IMR-90 (cell line): ENCODE measurements at regions not wholly inside any gene's neighbourhood (a gene's known extent, or its start where the extent isn't known, plus 50 kb on each side); places are given as distances from the start of the nearest gene placed in this dataset.

Experiments
- ATAC-seq: fragments of 200-7000 bp; cut with Tn5 transposase; 2 replicates; pipeline ENCODE4 v1.9.1; 2020; ENCODE audit warnings: low read depth, mild to moderate bottlenecking, moderate library complexity
- BruUV-seq: library from RNA; stranded (reverse); fragments of 400-500 nt; replicated peaks from 2 replicates; lab custom pipeline; 2021; lab: Mats Ljungman, UMichigan
- CTCF ChIA-PET: fragments of 300-600 bp; formaldehyde crosslinking; extraction: SDS; loops from one replicate; lab custom pipeline; 2021; ENCODE audit warnings: antibody characterized with exemption; lab: Yijun Ruan, JAX
- POLR2A ChIA-PET: fragments of 300-600 bp; sonication (Branson Sonifier 250); formaldehyde crosslinking; loops from one replicate; lab custom pipeline; 2022; ENCODE audit warnings: antibody characterized with exemption; ENCODE audit not compliant: unreplicated experiment; lab: Charles Lee
- DNase-seq: peaks from one replicate; pipeline ENCODE4 v3.0.0; 2013
- H2AFZ ChIP-seq: replicated peaks from 2 replicates; pipeline ENCODE3; 2013; ENCODE audit warnings: low read length, mild to moderate bottlenecking; ENCODE audit not compliant: poor library complexity
- H2AK5ac ChIP-seq: 2 replicates; pipeline ENCODE4 v1.6.1; 2013; ENCODE audit warnings: low read depth, low read length, inconsistent platforms
- H2AK9ac ChIP-seq: replicated peaks from 2 replicates; pipeline ENCODE3; 2013; ENCODE audit warnings: mild to moderate bottlenecking, low read depth, low read length, moderate library complexity; ENCODE audit not compliant: poor library complexity
- H2BK120ac ChIP-seq: 2 replicates; pipeline ENCODE4 v1.6.1; 2013; ENCODE audit warnings: low read depth, low read length, inconsistent platforms
- H2BK15ac ChIP-seq: 3 replicates; pipeline ENCODE4 v1.6.1; 2013; ENCODE audit warnings: low read depth, low read length, inconsistent platforms
- H2BK20ac ChIP-seq: 2 replicates; pipeline ENCODE4 v1.6.1; 2013; ENCODE audit warnings: low read depth, mild to moderate bottlenecking, inconsistent platforms, low read length, moderate library complexity
- H2BK5ac ChIP-seq: 2 replicates; pipeline ENCODE4 v1.6.1; 2013; ENCODE audit warnings: mild to moderate bottlenecking, low read depth, low read length, inconsistent platforms; ENCODE audit not compliant: poor library complexity, severe bottlenecking
- H3K14ac ChIP-seq: replicated peaks from 2 replicates; pipeline ENCODE4 v1.6.1; 2013; ENCODE audit warnings: low read depth, low read length, inconsistent platforms
- H3K18ac ChIP-seq: 2 replicates; pipeline ENCODE4 v1.6.1; 2013; ENCODE audit warnings: low read depth, low read length, control low read depth
- H3K23ac ChIP-seq: 2 replicates; pipeline ENCODE4 v1.6.1; 2013; ENCODE audit warnings: low read depth, low read length, inconsistent platforms
- H3K27ac ChIP-seq: 2 replicates; pipeline ENCODE4 v1.5.1; 2013; ENCODE audit warnings: mild to moderate bottlenecking, control low read depth, low read length; ENCODE audit not compliant: insufficient read depth
- H3K27me3 ChIP-seq: 2 replicates; pipeline ENCODE4 v1.6.1; 2013; ENCODE audit warnings: low read length; ENCODE audit not compliant: control insufficient read depth, insufficient read depth
- H3K36me3 ChIP-seq: 2 replicates; pipeline ENCODE4 v1.6.1; 2013; ENCODE audit warnings: low read length, mixed read lengths; ENCODE audit not compliant: control insufficient read depth, insufficient read depth
- H3K4ac ChIP-seq: 2 replicates; pipeline ENCODE4 v1.6.1; 2013; ENCODE audit warnings: low read depth, low read length, inconsistent platforms
- H3K4me1 ChIP-seq: 2 replicates; pipeline ENCODE4 v1.6.1; 2013; ENCODE audit warnings: low read length, mixed read lengths; ENCODE audit not compliant: control insufficient read depth, insufficient read depth
- H3K4me2 ChIP-seq: 2 replicates; pipeline ENCODE4 v1.6.1; 2013; ENCODE audit warnings: low read depth, mild to moderate bottlenecking, control low read depth, low read length, moderate library complexity
- H3K4me3 ChIP-seq: 2 replicates; pipeline ENCODE4 v1.5.1; 2013; ENCODE audit warnings: low read depth, mild to moderate bottlenecking, control low read depth, low read length, moderate library complexity; ENCODE audit not compliant: insufficient read depth
- H3K56ac ChIP-seq: 2 replicates; pipeline ENCODE4 v1.6.1; 2013; ENCODE audit warnings: low read length, inconsistent platforms; ENCODE audit not compliant: insufficient read depth; ENCODE audit errors: extremely low read depth
- H3K79me1 ChIP-seq, 2 experiments: 2 replicates each; pipeline ENCODE4 v1.6.1; 2013; ENCODE audit warnings: low read length in 2 of 2, inconsistent platforms in 1 of 2, low read depth in 1 of 2
- H3K9ac ChIP-seq: 2 replicates; pipeline ENCODE4 v1.6.1; 2013; ENCODE audit warnings: low read depth, low read length, control low read depth
- H3K9me1 ChIP-seq: 2 replicates; pipeline ENCODE4 v1.6.1; 2013; ENCODE audit warnings: low read length, inconsistent platforms; ENCODE audit not compliant: insufficient read depth
- H3K9me3 ChIP-seq: 2 replicates; pipeline ENCODE4 v1.6.1; 2013; ENCODE audit warnings: low read length; ENCODE audit not compliant: control insufficient read depth, insufficient read depth
- H4K20me1 ChIP-seq: 2 replicates; pipeline ENCODE4 v1.6.1; 2013; ENCODE audit warnings: low read length, inconsistent platforms; ENCODE audit not compliant: insufficient read depth
- H4K5ac ChIP-seq: 2 replicates; pipeline ENCODE4 v1.6.1; 2013; ENCODE audit warnings: mild to moderate bottlenecking, low read depth, low read length, control low read depth
- H4K8ac ChIP-seq, 2 experiments: 2 replicates each; pipeline ENCODE4 v1.6.1; 2013; ENCODE audit warnings: low read depth in 2 of 2, low read length in 2 of 2, control low read depth in 1 of 2, inconsistent platforms in 1 of 2
- H4K91ac ChIP-seq: 2 replicates; pipeline ENCODE4 v1.6.1; 2013; ENCODE audit warnings: low read depth, low read length, inconsistent platforms; ENCODE audit not compliant: insufficient read depth
- CHD1 ChIP-seq: IDR thresholded peaks from 2 replicates; pipeline ENCODE4 v1.6.1; 2012; ENCODE audit warnings: low read depth, low read length, improper control_type of control experiment
- FOS ChIP-seq: fragments of 150-350 bp; IDR thresholded peaks from 2 replicates; pipeline ENCODE4 v1.6.1; 2016; ENCODE audit warnings: low read depth, low read length
- MAFK ChIP-seq: IDR thresholded peaks from 2 replicates; pipeline ENCODE4 v1.6.1; 2012; ENCODE audit warnings: low read depth, low read length, improper control_type of control experiment
- MAZ ChIP-seq: IDR thresholded peaks from 2 replicates; pipeline ENCODE4 v1.6.1; 2012; ENCODE audit warnings: low read depth, mild to moderate bottlenecking, low read length, improper control_type of control experiment, moderate library complexity, borderline replicate concordance
- POLR2A ChIP-seq: IDR thresholded peaks from 2 replicates; pipeline ENCODE4 v1.6.1; 2012; ENCODE audit warnings: mild to moderate bottlenecking, low read depth, low read length
- RAD21 ChIP-seq: IDR thresholded peaks from 2 replicates; pipeline ENCODE4 v1.6.1; 2012; ENCODE audit warnings: low read length, improper control_type of control experiment
- RFX5 ChIP-seq: IDR thresholded peaks from 2 replicates; pipeline ENCODE4 v1.8.0; 2012; ENCODE audit warnings: low read depth, mild to moderate bottlenecking, low read length, moderate library complexity
- dilution Hi-C: fragments of 300-500 bp; cut with HindIII; formaldehyde crosslinking; loops from one replicate; pipeline ENCODE4 v1.14.3; 2018; ENCODE audit warnings: low sequenced_read_pairs; ENCODE audit not compliant: unreplicated experiment
- in situ Hi-C: fragments of 300-500 bp; cut with MboI; formaldehyde crosslinking; loops from 3 replicates; pipeline ENCODE4 v1.14.3; 2019; ENCODE audit warnings: low sequenced_read_pairs, inconsistent platforms, mixed read lengths
- intact Hi-C: fragments of 100-400 bp; cut with micrococcal nuclease; formaldehyde crosslinking; loops from 2 replicates; pipeline ENCODE4 v1.10.0; 2022
- TF ChIP-seq, protein P1 (sequence below): fragments of 150-350 bp; IDR thresholded peaks from 2 replicates; pipeline ENCODE4 v1.6.1; 2017; ENCODE audit warnings: mild to moderate bottlenecking, antibody characterized with exemption, low read length, low read depth
- TF ChIP-seq, protein P2 (sequence below): fragments of 150-350 bp; IDR thresholded peaks from 2 replicates; pipeline ENCODE4 v1.6.1; 2016; ENCODE audit warnings: low read depth, mild to moderate bottlenecking, low read length, moderate library complexity, borderline replicate concordance
- TF ChIP-seq, protein P3 (sequence below): conservative IDR thresholded peaks from 2 replicates; pipeline ENCODE4 v1.5.1; 2012; ENCODE audit warnings: mild to moderate bottlenecking, low read depth, low read length, improper control_type of control experiment

DNA sequence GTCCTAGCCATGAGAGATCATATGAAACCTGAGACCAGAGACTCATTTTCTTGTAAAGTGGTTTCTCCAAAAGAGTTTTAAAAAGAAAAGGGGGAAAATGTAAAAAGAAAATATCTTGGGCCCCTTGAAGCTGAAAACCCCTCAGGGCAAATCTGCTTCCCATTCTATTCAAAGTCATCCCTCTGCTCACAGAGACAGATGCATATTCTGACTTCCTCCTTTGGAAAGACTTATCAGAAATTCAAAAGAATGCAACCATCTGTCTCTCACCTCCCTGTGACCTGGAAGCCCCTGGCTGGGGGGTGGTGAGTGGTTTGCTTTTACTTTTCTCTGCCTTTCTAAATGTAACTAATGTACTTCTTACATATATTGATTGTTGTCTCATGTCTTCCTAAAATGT lies 1154.8 kb downstream of the NSUN3 start:
- H3K9me3 ChIP-seq, result no peaks in the 10 kb centered on the region
- no peak overlapping the region for H2AK5ac ChIP-seq
- intact Hi-C loops (no loop called here), dilution Hi-C loops (no loop called here), in situ Hi-C loops (no loop called here)
- no peak overlapping the region for H3K23ac ChIP-seq
- no peak overlapping the region for H3K18ac ChIP-seq
- no peak overlapping the region for H2AK9ac ChIP-seq
- H3K14ac ChIP-seq, result no peak overlapping the region
- no peak overlapping the region for H3K4ac ChIP-seq
- DNase-seq, result no peak
- H2AFZ ChIP-seq, result no peak overlapping the region
- no peak overlapping the region for H3K56ac ChIP-seq
- no peak overlapping the region for H4K8ac ChIP-seq
- CTCF ChIA-PET, result no interaction called here
- TF ChIP-seq CHD1 (no peak), RAD21 (no peak), MAFK (no peak), MAZ (no peak), POLR2A (no peak), RFX5 (no peak), FOS (no peak)
- TF ChIP-seq, protein P1, sequence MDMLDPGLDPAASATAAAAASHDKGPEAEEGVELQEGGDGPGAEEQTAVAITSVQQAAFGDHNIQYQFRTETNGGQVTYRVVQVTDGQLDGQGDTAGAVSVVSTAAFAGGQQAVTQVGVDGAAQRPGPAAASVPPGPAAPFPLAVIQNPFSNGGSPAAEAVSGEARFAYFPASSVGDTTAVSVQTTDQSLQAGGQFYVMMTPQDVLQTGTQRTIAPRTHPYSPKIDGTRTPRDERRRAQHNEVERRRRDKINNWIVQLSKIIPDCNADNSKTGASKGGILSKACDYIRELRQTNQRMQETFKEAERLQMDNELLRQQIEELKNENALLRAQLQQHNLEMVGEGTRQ, result no peak
- TF ChIP-seq, protein P2, sequence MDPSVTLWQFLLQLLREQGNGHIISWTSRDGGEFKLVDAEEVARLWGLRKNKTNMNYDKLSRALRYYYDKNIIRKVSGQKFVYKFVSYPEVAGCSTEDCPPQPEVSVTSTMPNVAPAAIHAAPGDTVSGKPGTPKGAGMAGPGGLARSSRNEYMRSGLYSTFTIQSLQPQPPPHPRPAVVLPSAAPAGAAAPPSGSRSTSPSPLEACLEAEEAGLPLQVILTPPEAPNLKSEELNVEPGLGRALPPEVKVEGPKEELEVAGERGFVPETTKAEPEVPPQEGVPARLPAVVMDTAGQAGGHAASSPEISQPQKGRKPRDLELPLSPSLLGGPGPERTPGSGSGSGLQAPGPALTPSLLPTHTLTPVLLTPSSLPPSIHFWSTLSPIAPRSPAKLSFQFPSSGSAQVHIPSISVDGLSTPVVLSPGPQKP, result no peak
- TF ChIP-seq, protein P3, sequence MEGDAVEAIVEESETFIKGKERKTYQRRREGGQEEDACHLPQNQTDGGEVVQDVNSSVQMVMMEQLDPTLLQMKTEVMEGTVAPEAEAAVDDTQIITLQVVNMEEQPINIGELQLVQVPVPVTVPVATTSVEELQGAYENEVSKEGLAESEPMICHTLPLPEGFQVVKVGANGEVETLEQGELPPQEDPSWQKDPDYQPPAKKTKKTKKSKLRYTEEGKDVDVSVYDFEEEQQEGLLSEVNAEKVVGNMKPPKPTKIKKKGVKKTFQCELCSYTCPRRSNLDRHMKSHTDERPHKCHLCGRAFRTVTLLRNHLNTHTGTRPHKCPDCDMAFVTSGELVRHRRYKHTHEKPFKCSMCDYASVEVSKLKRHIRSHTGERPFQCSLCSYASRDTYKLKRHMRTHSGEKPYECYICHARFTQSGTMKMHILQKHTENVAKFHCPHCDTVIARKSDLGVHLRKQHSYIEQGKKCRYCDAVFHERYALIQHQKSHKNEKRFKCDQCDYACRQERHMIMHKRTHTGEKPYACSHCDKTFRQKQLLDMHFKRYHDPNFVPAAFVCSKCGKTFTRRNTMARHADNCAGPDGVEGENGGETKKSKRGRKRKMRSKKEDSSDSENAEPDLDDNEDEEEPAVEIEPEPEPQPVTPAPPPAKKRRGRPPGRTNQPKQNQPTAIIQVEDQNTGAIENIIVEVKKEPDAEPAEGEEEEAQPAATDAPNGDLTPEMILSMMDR, result no peak
- no peak overlapping the region for H2BK120ac ChIP-seq
- no peak overlapping the region for H2BK15ac ChIP-seq
- H3K4me2 ChIP-seq, result no peak overlapping the region
- no peak overlapping the region for H3K4me3 ChIP-seq
- no peak overlapping the region for H2BK5ac ChIP-seq
- no peaks in the 10 kb centered on the region for H3K36me3 ChIP-seq
- no peak for ATAC-seq
- POLR2A ChIA-PET, result no interaction called here
- BruUV-seq, result no TSS peak
- H4K20me1 ChIP-seq, result no peaks in the 10 kb centered on the region
- no peaks in the 10 kb centered on the region for H3K79me1 ChIP-seq
- H3K4me1 ChIP-seq, result no peaks in the 10 kb centered on the region
- no peaks in the 10 kb centered on the region for H3K9me1 ChIP-seq
- H2BK20ac ChIP-seq, result no peak overlapping the region
- no peaks in the 10 kb centered on the region for H3K27me3 ChIP-seq
- no peak overlapping the region for H3K9ac ChIP-seq
- no peak overlapping the region for H4K91ac ChIP-seq
- no peak overlapping the region for H3K27ac ChIP-seq
- no peak overlapping the region for H4K5ac ChIP-seq
